HG03280 (cell line): ENCODE measurements at regions not wholly inside any gene's neighbourhood (a gene's known extent, or its start where the extent isn't known, plus 50 kb on each side); places are given as distances from the start of the nearest gene placed in this dataset.

Source experiments
- ATAC-seq: cut with Tn5 transposase; IDR thresholded peaks from one replicate; pipeline ENCODE4 v1.9.1; 2021; ENCODE audit warnings: mild to moderate bottlenecking, moderate library complexity; ENCODE audit not compliant: unreplicated experiment

- ATAC-seq: no peak
These were observed 109.4 kb upstream of the C1QTNF9B start for GRCh38 chr13:24006520-24007248.

GRCh38 chr13:24007979-24008620 is 110.8 kb upstream of the C1QTNF9B start:
- no peak for ATAC-seq

GRCh38 chr13:24008679-24009078 is 111.4 kb upstream of the C1QTNF9B start:
- no peak for ATAC-seq

GRCh38 chr13:24011266-24011665 is 114.0 kb upstream of the C1QTNF9B start:
- ATAC-seq: no peak

GRCh38 chr13:24012648-24013047 is 115.3 kb upstream of the C1QTNF9B start:
- ATAC-seq: no peak

GRCh38 chr13:24013189-24013588 is 115.9 kb upstream of the C1QTNF9B start:
- no peak for ATAC-seq

- ATAC-seq: no peak
These were observed 118.7 kb upstream of the C1QTNF9B start for GRCh38 chr13:24016046-24016445.

- no peak for ATAC-seq
These were observed 125.3 kb upstream of the C1QTNF9B start for GRCh38 chr13:24022568-24022967.

GRCh38 chr13:24023073-24023472 is 125.8 kb upstream of the C1QTNF9B start:
- ATAC-seq: no peak

GRCh38 chr13:24027494-24027893 is 130.2 kb upstream of the C1QTNF9B start:
- no peak for ATAC-seq

- no peak for ATAC-seq
These were observed 128.3 kb upstream of the SPATA13 start for GRCh38 chr13:24032252-24032651.

- no peak for ATAC-seq
These were observed 127.8 kb upstream of the SPATA13 start for GRCh38 chr13:24032674-24033073.

GRCh38 chr13:24033527-24034302 is 126.8 kb upstream of the SPATA13 start:
- no peak for ATAC-seq

GRCh38 chr13:24035411-24035810 is 125.1 kb upstream of the SPATA13 start:
- ATAC-seq: no peak

GRCh38 chr13:24036115-24036514 is 124.4 kb upstream of the SPATA13 start:
- ATAC-seq: no peak

- no peak for ATAC-seq
These were observed 122.1 kb upstream of the SPATA13 start for GRCh38 chr13:24038405-24038804.

GRCh38 chr13:24038841-24039330 is 121.6 kb upstream of the SPATA13 start:
- no peak for ATAC-seq

GRCh38 chr13:24039621-24040475 is 120.7 kb upstream of the SPATA13 start:
- no peak for ATAC-seq

GRCh38 chr13:24040835-24041234 is 119.7 kb upstream of the SPATA13 start:
- no peak for ATAC-seq

- ATAC-seq: no peak
These were observed 118.8 kb upstream of the SPATA13 start for GRCh38 chr13:24041651-24042225.
